ENCODE measurements at regions not wholly inside any gene's neighbourhood (a gene's known extent, or its start where the extent isn't known, plus 50 kb on each side); places are given as distances from the start of the nearest gene placed in this dataset.

DNA sequence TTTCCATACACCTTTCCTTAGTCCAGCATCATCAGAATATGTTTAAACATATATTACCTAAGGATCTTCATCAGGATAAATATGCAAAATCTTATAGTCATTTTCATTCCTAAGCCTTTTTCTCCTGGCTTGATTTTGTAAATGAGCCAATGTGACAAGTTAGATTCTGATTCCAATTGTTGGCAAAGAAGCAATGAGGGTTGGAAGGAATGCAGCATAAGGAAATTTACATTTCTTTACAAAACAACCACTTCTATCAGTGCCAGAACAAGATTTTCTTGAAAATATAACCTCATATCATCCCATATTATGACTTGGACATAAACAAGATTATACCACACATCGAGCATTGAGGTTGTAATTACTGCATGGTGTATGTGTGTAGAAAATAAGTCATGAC is 508.1 kb downstream of the TRAM1L1 start:
- no peaks in the 10 kb centered on the region for H3K27me3 ChIP-seq (ENCODE audit: control insufficient read depth, insufficient read depth, low read length)
- no peak overlapping the region for H3K4me3 ChIP-seq (ENCODE audit: low read depth, low read length)
- H3K27ac ChIP-seq (ENCODE audit: low read depth, low read length), result no peak overlapping the region
- DNase-seq (ENCODE audit: low read depth, low spot score), result no peak
- H3K9me3 ChIP-seq (ENCODE audit: control insufficient read depth, insufficient read depth, low read length), result peaks cover 4% of the 10 kb centered on the region; the same call in 1 of the 2 replicates
- POLR2A ChIA-PET, result no interaction called here
- CTCF ChIA-PET, result no interaction called here
- TF ChIP-seq, protein P1, sequence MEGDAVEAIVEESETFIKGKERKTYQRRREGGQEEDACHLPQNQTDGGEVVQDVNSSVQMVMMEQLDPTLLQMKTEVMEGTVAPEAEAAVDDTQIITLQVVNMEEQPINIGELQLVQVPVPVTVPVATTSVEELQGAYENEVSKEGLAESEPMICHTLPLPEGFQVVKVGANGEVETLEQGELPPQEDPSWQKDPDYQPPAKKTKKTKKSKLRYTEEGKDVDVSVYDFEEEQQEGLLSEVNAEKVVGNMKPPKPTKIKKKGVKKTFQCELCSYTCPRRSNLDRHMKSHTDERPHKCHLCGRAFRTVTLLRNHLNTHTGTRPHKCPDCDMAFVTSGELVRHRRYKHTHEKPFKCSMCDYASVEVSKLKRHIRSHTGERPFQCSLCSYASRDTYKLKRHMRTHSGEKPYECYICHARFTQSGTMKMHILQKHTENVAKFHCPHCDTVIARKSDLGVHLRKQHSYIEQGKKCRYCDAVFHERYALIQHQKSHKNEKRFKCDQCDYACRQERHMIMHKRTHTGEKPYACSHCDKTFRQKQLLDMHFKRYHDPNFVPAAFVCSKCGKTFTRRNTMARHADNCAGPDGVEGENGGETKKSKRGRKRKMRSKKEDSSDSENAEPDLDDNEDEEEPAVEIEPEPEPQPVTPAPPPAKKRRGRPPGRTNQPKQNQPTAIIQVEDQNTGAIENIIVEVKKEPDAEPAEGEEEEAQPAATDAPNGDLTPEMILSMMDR (IDR thresholded peaks at IDR 0.05; ENCODE audit: low read depth, low read length), result no peak

DNA sequence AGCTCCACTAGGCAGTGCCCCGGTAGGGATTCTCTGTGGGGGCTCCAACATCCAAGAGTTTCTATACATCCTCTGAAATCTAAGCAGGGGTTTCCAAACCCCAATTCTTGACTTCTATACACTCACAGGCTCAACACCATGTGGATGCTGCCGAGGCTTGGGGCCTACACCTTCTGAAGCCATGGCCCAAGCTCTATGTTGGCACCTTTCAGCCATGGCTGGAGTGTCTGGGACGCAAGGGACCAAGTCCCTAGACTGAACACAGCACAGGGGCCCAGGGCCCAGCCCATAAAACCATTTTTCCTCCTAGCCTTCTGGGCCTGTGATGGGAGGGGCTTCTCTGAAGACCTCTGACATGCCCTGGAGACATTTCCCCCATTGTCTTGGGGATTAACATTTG is 511.8 kb downstream of the TRAM1L1 start:
- TF ChIP-seq, protein P1 (IDR thresholded peaks at IDR 0.05; ENCODE audit: low read depth, low read length), result no peak
- Histone ChIP-seq H3K4me3 (ENCODE audit: low read depth, low read length) (no peak overlapping the region), H3K27ac (ENCODE audit: low read depth, low read length) (no peak overlapping the region), H3K27me3 (ENCODE audit: control insufficient read depth, insufficient read depth, low read length) (no peaks in the 10 kb centered on the region), H3K9me3 (ENCODE audit: control insufficient read depth, insufficient read depth, low read length) (peaks cover 4% of the 10 kb centered on the region; the same call in 1 of the 2 replicates)
- CTCF ChIA-PET, result no interaction called here
- DNase-seq (ENCODE audit: low read depth, low spot score), result no peak
- POLR2A ChIA-PET, result no interaction called here

DNA sequence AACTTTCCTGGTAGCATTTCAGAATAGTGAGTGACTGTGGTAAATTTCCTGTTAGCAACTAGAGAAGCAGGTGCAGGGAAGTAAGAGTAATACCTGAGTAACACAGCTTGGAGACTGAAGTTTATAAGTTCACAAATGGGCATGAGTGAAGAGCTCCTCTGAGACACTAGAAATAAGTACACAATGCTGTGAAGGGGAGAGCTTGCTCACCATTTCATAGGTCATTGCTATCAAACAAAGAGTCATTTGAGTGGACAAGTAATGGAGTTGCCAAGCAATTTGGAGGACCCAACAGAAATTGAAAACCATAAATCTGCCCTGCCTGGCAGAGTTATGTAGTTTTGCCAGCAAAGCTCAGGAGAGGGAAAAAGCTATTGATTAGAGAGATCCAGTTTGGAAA is 523.6 kb downstream of the TRAM1L1 start:
- POLR2A ChIA-PET, result no interaction called here
- CTCF ChIA-PET, result no interaction called here

DNA sequence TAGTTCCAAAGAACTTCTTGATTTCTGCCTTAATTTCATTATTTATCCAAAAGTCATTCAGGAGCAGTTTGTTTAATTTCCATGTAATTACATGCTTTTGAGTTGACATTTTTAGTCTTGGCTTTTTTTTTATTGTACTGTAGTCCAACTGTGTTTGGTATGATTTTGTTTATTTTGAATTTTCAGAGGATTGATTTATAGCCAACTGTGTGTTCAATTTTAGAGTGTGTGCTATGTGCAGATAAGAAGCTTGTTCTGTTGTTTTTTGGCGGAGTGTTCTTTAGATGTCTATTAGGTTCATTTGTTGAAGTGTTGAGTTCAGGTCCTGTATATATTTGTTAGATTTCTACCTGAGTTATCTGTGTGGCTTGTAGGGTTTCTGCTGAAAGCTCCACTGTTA is 533.6 kb downstream of the TRAM1L1 start:
- ChIA-PET POLR2A (no interaction called here), CTCF (no interaction called here)
- H3K4me3 ChIP-seq (ENCODE audit: low read depth, low read length), result no peak overlapping the region
- no peaks in the 10 kb centered on the region for H3K27me3 ChIP-seq (ENCODE audit: control insufficient read depth, insufficient read depth, low read length)
- peaks cover 13% of the 10 kb centered on the region for H3K9me3 ChIP-seq (ENCODE audit: control insufficient read depth, insufficient read depth, low read length)
- TF ChIP-seq, protein P1 (IDR thresholded peaks at IDR 0.05; ENCODE audit: low read depth, low read length), result no peak
- H3K27ac ChIP-seq (ENCODE audit: low read depth, low read length), result no peak overlapping the region
- no peak for DNase-seq (ENCODE audit: low read depth, low spot score)

More for the DNA sequence above, 523.6 kb downstream of the TRAM1L1 start:
- TF ChIP-seq, protein P1 (IDR thresholded peaks at IDR 0.05; ENCODE audit: low read depth, low read length), result no peak
- no peaks in the 10 kb centered on the region for H3K27me3 ChIP-seq (ENCODE audit: control insufficient read depth, insufficient read depth, low read length)
- DNase-seq (ENCODE audit: low read depth, low spot score), result no peak
- no peak overlapping the region for H3K4me3 ChIP-seq (ENCODE audit: low read depth, low read length)
- H3K27ac ChIP-seq (ENCODE audit: low read depth, low read length), result no peak overlapping the region
- H3K9me3 ChIP-seq (ENCODE audit: control insufficient read depth, insufficient read depth, low read length), result peaks cover 17% of the 10 kb centered on the region

DNA sequence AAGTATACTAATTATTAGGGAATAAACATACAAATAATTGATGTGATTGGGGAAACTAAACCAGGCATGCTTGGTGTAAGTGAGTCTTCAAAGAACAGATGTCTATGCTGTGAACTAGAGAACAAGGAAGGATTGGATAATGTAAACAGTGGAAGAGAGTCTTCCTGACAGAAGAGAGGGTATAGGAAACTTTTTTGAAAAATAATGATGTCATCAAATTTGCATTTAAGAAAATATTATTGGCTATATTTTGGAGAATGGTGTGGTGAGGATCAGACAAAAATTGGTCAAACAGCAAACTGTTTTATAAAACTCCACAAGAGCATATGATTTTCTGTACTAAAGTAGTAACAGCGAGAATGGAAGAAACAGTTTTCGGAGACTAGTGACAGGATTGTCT is 537.7 kb downstream of the TRAM1L1 start:
- peaks cover 9% of the 10 kb centered on the region for H3K9me3 ChIP-seq (ENCODE audit: control insufficient read depth, insufficient read depth, low read length)
- no peak for DNase-seq (ENCODE audit: low read depth, low spot score)
- H3K27me3 ChIP-seq (ENCODE audit: control insufficient read depth, insufficient read depth, low read length), result no peaks in the 10 kb centered on the region
- H3K4me3 ChIP-seq (ENCODE audit: low read depth, low read length), result no peak overlapping the region
- H3K27ac ChIP-seq (ENCODE audit: low read depth, low read length), result no peak overlapping the region
- ChIA-PET CTCF (no interaction called here), POLR2A (no interaction called here)
- TF ChIP-seq, protein P1 (IDR thresholded peaks at IDR 0.05; ENCODE audit: low read depth, low read length), result no peak

All from AG04450 (cell line).